Erythroblast (primary cell): ENCODE measurements at regions not wholly inside any gene's neighbourhood (a gene's known extent, or its start where the extent isn't known, plus 50 kb on each side); places are given as distances from the start of the nearest gene placed in this dataset.

Experiments used
- DNase-seq, 2 experiments: peaks; one replicate each; lab custom pipeline; 2025; lab: John Stamatoyannopoulos, UW
- GATA1 ChIP-seq: IDR thresholded peaks from 2 replicates; pipeline ENCODE4 v1.6.1; 2011; ENCODE audit warnings: low read depth, mild to moderate bottlenecking, control low read depth, low read length, moderate library complexity
- POLR2A ChIP-seq: IDR thresholded peaks from 2 replicates; pipeline ENCODE4 v1.6.1; 2011; ENCODE audit warnings: mild to moderate bottlenecking, low read length

DNA sequence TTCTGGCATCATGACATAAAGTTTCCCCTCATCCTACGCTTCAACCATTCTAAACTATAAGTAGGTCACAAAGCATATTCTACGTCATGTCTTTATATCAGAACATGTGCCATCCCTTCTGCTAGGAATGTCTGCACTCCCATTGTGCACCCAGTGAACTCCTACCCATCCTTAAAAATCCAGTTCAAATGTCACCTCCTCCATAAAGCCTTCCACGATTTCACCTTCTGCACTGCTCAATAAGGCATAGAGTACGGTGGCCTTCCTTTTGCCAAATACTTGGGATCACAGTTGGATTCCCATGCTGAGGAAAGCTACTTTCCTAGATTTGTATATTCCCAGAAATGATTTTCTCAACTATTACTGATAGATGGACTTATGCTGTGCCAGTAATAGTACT is 186.3 kb upstream of the ZKSCAN2 start:
- no peak for DNase-seq
- TF ChIP-seq POLR2A (no peak), GATA1 (no peak)

- no peak for TF ChIP-seq POLR2A
- no peak for TF ChIP-seq GATA1
- DNase-seq = no peak
Observed at GRCh38 chr16:25434064-25434463, 176.4 kb upstream of the ZKSCAN2 start.

DNA sequence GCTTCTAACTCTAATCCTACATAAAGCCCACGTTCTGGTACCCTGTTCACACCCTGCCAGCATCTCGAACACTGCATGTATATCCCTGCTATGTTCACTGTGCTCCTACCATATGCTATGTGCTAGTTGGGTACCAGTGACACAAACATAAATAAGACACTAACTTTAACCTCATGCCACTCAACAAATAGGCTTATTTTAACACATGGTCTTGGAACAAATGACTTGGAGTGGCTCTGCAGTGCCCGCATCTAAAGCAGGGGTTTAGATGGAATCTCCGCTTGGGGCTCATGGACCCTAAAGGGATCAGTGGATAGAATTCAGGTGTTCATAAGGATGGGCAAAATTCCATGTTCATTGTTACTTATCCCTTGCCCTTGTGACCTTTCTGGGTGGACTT is 175.7 kb upstream of the ZKSCAN2 start:
- TF ChIP-seq POLR2A (no peak), GATA1 (no peak)
- DNase-seq = no peak

DNA sequence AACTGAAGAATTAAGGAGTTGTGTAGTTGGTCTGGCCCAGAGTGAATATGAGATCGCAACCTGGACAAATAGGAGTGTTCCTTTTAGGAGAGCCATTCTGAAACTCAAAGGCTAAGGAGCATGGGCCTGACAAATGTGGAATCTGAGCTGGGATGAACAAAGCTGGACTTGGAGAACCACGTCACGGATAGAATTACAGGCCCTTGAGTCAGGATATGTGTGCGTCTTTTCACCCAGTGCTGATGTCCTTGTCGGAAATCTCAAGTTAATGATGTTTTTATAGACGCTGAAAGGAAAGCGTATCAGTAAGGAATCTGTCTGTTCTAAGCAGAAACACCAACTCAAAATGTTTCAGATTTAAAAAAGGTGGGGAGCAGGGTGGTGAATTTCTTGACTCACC is 173.8 kb upstream of the ZKSCAN2 start:
- no peak for TF ChIP-seq GATA1
- no peak for TF ChIP-seq POLR2A
- DNase-seq = no peak

GRCh38 chr16:25426829-25427228 is 169.2 kb upstream of the ZKSCAN2 start:
- DNase-seq = no peak
- no peak for TF ChIP-seq POLR2A
- no peak for TF ChIP-seq GATA1

DNA sequence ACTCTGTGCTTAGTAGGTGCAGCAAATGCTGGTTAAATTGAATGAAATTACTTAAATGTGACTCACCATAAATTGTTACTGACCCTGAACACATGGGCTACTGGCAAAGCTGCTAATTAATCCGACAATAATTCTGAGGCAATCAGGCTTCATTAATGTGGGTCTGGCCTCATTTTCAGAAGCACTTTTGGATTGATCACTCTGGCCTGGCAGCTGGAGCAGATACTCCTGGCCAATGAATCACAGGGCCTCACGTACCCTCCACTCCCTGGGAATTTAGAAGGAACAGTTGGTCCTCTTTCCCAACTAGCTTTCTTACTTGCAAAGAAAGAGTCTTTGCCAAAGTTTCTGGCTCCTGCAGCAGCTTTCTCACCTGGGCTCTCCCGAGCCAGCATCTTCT is 162.0 kb upstream of the ZKSCAN2 start:
- TF ChIP-seq GATA1 = no peak
- no peak for TF ChIP-seq POLR2A

GRCh38 chr16:25419153-25419552 is 161.5 kb upstream of the ZKSCAN2 start:
- DNase-seq = no peak
- no peak for TF ChIP-seq GATA1
- no peak for TF ChIP-seq POLR2A

More for the DNA sequence above, 162.0 kb upstream of the ZKSCAN2 start:
- no peak for DNase-seq

- no peak for DNase-seq
- TF ChIP-seq POLR2A (no peak), GATA1 (no peak)
Observed at GRCh38 chr16:25416002-25416401, 158.4 kb upstream of the ZKSCAN2 start.

GRCh38 chr16:25413975-25414374 is 156.3 kb upstream of the ZKSCAN2 start:
- TF ChIP-seq POLR2A (no peak), GATA1 (no peak)
- DNase-seq = no peak

DNA sequence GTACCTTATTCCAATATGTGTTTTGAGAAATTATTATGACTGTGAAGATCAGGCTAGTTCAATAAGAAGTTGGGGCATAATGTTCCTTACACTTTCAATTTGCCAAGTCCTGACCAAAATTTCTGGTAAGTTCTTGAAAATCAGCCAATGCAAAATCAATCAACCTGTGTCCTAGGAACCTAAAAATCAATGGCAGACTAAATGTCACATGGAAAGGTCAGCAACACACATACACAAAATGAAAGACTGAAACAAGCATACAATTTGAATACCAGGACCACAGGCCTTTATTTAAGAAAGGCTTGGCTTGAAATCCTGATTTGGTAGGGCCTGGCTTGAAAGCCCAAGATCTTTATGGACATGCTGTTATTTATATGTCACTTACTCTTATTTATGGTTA is 155.5 kb upstream of the ZKSCAN2 start:
- no peak for TF ChIP-seq GATA1
- no peak for TF ChIP-seq POLR2A
- DNase-seq = no peak

DNA sequence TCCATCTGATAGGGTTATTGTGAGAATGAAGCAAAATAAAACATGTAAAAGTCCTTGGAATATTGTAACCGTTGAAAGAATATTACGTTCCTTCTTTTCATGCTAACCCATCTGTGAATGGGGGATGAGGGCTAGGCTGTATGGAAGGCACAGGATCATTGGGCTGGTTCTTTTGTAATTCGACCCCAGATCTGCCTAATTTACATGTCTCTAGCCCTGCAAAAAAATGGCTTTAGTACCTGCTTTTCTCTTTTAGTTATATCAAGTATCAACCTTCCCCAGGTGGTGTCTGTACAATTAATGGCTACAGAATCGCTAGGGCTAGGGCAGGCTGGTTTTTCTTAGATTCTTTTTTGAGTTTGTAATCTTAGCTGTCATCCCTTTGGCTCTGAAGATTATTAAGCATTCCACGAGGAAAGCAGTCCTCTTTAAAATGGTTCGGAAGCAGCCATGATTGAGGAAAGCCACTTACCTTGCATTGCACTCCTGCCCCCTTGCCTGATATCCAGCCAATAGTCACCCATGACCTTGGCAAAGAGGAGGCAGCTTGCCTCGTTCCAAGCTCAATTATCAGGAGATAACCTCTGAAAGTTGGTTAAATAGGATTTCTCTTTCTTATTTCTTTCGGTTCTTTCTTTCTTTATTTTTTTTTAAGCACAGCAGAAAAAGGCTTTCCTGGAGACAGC is 153.9 kb upstream of the ZKSCAN2 start:
- TF ChIP-seq POLR2A = no peak
- DNase-seq = no peak

DNA sequence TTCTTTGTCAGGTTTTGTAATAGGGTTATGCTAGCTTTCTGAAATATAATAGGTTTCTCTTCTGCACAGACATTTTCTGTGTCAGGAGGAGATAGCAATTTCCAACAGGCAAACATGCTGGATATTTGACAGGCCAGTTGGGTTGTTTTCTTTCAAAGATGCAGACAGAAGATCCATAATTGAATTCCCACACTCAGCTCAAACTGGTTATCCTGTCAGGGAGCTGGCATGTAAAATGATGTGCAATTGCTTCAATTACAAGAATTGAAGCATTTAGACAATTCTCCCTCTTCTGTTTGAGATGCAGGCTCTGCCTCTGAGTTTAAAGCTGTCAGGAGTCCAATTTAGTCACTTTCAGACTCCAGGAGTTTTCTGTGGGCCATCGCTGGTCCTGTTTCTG is 146.2 kb upstream of the ZKSCAN2 start:
- DNase-seq = no peak

GRCh38 chr16:25395528-25395927 is 137.9 kb upstream of the ZKSCAN2 start:
- no peak for TF ChIP-seq POLR2A
- no peak for TF ChIP-seq GATA1
- peak in 1 of 2 experiments; percentile 20 for DNase-seq

More for the DNA sequence above, 146.2 kb upstream of the ZKSCAN2 start:
- TF ChIP-seq GATA1 (no peak), POLR2A (no peak)

GRCh38 chr16:25390761-25391160 is 133.1 kb upstream of the ZKSCAN2 start:
- DNase-seq = no peak
- TF ChIP-seq GATA1 = no peak
- no peak for TF ChIP-seq POLR2A

- DNase-seq = no peak
- no peak for TF ChIP-seq POLR2A
- no peak for TF ChIP-seq GATA1
Observed at GRCh38 chr16:25374556-25374955, 116.9 kb upstream of the ZKSCAN2 start.
